Loucy (cell line): ENCODE measurements at regions not wholly inside any gene's neighbourhood (a gene's known extent, or its start where the extent isn't known, plus 50 kb on each side); places are given as distances from the start of the nearest gene placed in this dataset.

Source experiments
- H2AFZ ChIP-seq: fragments of 200-600 bp; sonication (generic); 2 replicates; pipeline ENCODE4 v1.6.0; 2016; ENCODE audit warnings: antibody characterized with exemption, mild to moderate bottlenecking, low read length, moderate library complexity
- H3F3A ChIP-seq: fragments of 200-600 bp; 2 replicates; pipeline ENCODE4 v1.6.0; 2016; ENCODE audit warnings: antibody characterized with exemption, low read depth, mild to moderate bottlenecking
- H3K27me3 ChIP-seq: fragments of 200-600 bp; sonication (generic); 2 replicates; pipeline ENCODE4 v1.6.1; 2014; ENCODE audit warnings: low read length, mild to moderate bottlenecking; ENCODE audit not compliant: insufficient read depth, poor library complexity, severe bottlenecking
- H3K36me3 ChIP-seq: fragments of 200-600 bp; sonication (generic); 2 replicates; pipeline ENCODE4 v1.6.1; 2016; ENCODE audit warnings: low read length; ENCODE audit not compliant: insufficient read depth
- H3K4me1 ChIP-seq: fragments of 200-600 bp; sonication (generic); 2 replicates; pipeline ENCODE4 v1.5.1; 2014; ENCODE audit warnings: low read length, mild to moderate bottlenecking; ENCODE audit not compliant: insufficient read depth, poor library complexity, severe bottlenecking
- H3K4me2 ChIP-seq: fragments of 200-600 bp; sonication (generic); 2 replicates; pipeline ENCODE4 v1.6.0; 2014; ENCODE audit warnings: antibody characterized with exemption, low read length, low read depth, mild to moderate bottlenecking; ENCODE audit not compliant: poor library complexity, severe bottlenecking
- H3K4me3 ChIP-seq: fragments of 200-600 bp; sonication (generic); 2 replicates; pipeline ENCODE4 v1.5.1; 2014; ENCODE audit warnings: low read length, mild to moderate bottlenecking, mixed read lengths; ENCODE audit not compliant: poor library complexity, severe bottlenecking
- H3K79me2 ChIP-seq: fragments of 200-600 bp; sonication (generic); 2 replicates; pipeline ENCODE4 v1.6.1; 2014; ENCODE audit warnings: low read length; ENCODE audit not compliant: insufficient read depth
- H3K9ac ChIP-seq: fragments of 200-600 bp; sonication (generic); 2 replicates; pipeline ENCODE4 v1.6.0; 2014; ENCODE audit warnings: mild to moderate bottlenecking, low read depth, low read length, moderate library complexity; ENCODE audit not compliant: poor library complexity, severe bottlenecking
- H3K9me2 ChIP-seq: fragments of 200-600 bp; sonication (generic); replicated peaks from 2 replicates; pipeline ENCODE4 v1.6.1; 2016; ENCODE audit warnings: low read depth, low read length, mixed read lengths
- H3K9me3 ChIP-seq: fragments of 200-600 bp; sonication (generic); 2 replicates; pipeline ENCODE4 v1.6.1; 2014; ENCODE audit warnings: mild to moderate bottlenecking, antibody characterized with exemption, low read length, low read depth; ENCODE audit not compliant: insufficient read depth
- H4K20me1 ChIP-seq: fragments of 200-600 bp; sonication (generic); 2 replicates; pipeline ENCODE4 v1.6.0; 2014; ENCODE audit warnings: antibody characterized with exemption, low read length, mild to moderate bottlenecking; ENCODE audit not compliant: insufficient read depth, poor library complexity, severe bottlenecking
- EZH2phosphoT487 ChIP-seq: fragments of 200-600 bp; IDR thresholded peaks from 2 replicates; pipeline ENCODE4 v1.6.1; 2018; ENCODE audit warnings: antibody characterized with exemption, mild to moderate bottlenecking, moderate library complexity, borderline replicate concordance
- TF ChIP-seq, protein P1 (sequence below): fragments of 200-600 bp; sonication (generic); conservative IDR thresholded peaks from 2 replicates; pipeline ENCODE4 v1.5.1; 2014; ENCODE audit warnings: mild to moderate bottlenecking, antibody characterized with exemption, low read length

GRCh38 chr1:171427852-171428471, 57.4 kb upstream of the PRRC2C start:
- no peaks in the 10 kb centered on the region for H3K79me2 ChIP-seq
- no peaks in the 10 kb centered on the region for H3K9me3 ChIP-seq
- H3K9me2 ChIP-seq: no peaks in the 10 kb centered on the region
- no peak overlapping the region for H2AFZ ChIP-seq
- no peaks in the 10 kb centered on the region for H3K4me1 ChIP-seq
- H3K27me3 ChIP-seq: no peaks in the 10 kb centered on the region
- TF ChIP-seq, protein P1, sequence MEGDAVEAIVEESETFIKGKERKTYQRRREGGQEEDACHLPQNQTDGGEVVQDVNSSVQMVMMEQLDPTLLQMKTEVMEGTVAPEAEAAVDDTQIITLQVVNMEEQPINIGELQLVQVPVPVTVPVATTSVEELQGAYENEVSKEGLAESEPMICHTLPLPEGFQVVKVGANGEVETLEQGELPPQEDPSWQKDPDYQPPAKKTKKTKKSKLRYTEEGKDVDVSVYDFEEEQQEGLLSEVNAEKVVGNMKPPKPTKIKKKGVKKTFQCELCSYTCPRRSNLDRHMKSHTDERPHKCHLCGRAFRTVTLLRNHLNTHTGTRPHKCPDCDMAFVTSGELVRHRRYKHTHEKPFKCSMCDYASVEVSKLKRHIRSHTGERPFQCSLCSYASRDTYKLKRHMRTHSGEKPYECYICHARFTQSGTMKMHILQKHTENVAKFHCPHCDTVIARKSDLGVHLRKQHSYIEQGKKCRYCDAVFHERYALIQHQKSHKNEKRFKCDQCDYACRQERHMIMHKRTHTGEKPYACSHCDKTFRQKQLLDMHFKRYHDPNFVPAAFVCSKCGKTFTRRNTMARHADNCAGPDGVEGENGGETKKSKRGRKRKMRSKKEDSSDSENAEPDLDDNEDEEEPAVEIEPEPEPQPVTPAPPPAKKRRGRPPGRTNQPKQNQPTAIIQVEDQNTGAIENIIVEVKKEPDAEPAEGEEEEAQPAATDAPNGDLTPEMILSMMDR: no peak
- TF ChIP-seq EZH2phosphoT487: no peak
- no peaks in the 10 kb centered on the region for H4K20me1 ChIP-seq
- H3K9ac ChIP-seq: no peak overlapping the region
- H3K4me3 ChIP-seq: no peak overlapping the region
- H3K4me2 ChIP-seq: no peak overlapping the region
- H3F3A ChIP-seq: no peaks in the 10 kb centered on the region
- no peaks in the 10 kb centered on the region for H3K36me3 ChIP-seq

GRCh38 chr1:171429137-171429536, 56.2 kb upstream of the PRRC2C start:
- Histone ChIP-seq H3K4me3 (no peak overlapping the region), H3K9me2 (no peaks in the 10 kb centered on the region), H3K79me2 (no peaks in the 10 kb centered on the region), H3K36me3 (no peaks in the 10 kb centered on the region), H3K9me3 (no peaks in the 10 kb centered on the region), H3K9ac (no peak overlapping the region), H3F3A (no peaks in the 10 kb centered on the region), H2AFZ (no peak overlapping the region), H3K4me2 (no peak overlapping the region), H4K20me1 (no peaks in the 10 kb centered on the region), H3K4me1 (no peaks in the 10 kb centered on the region), H3K27me3 (no peaks in the 10 kb centered on the region)
- TF ChIP-seq, protein P1: no peak
- no peak for TF ChIP-seq EZH2phosphoT487

- no peaks in the 10 kb centered on the region for H3F3A ChIP-seq
- H4K20me1 ChIP-seq: no peaks in the 10 kb centered on the region
- no peak for TF ChIP-seq EZH2phosphoT487
- TF ChIP-seq, protein P1: no peak
- H3K36me3 ChIP-seq: no peaks in the 10 kb centered on the region
- no peaks in the 10 kb centered on the region for H3K4me1 ChIP-seq
- H3K4me3 ChIP-seq: no peak overlapping the region
- no peaks in the 10 kb centered on the region for H3K9me3 ChIP-seq
- no peaks in the 10 kb centered on the region for H3K27me3 ChIP-seq
- no peaks in the 10 kb centered on the region for H3K79me2 ChIP-seq
- no peaks in the 10 kb centered on the region for H3K9me2 ChIP-seq
- no peak overlapping the region for H3K9ac ChIP-seq
- no peak overlapping the region for H3K4me2 ChIP-seq
- no peak overlapping the region for H2AFZ ChIP-seq
These were observed 53.3 kb upstream of the PRRC2C start for GRCh38 chr1:171431994-171432393.
